HG02840 (cell line): ENCODE measurements at regions not wholly inside any gene's neighbourhood (a gene's known extent, or its start where the extent isn't known, plus 50 kb on each side); places are given as distances from the start of the nearest gene placed in this dataset.

Experiments used
- ATAC-seq: cut with Tn5 transposase; IDR thresholded peaks from one replicate; pipeline ENCODE4 v1.9.1; 2021; ENCODE audit warnings: mild to moderate bottlenecking, moderate library complexity, moderate number of reproducible peaks; ENCODE audit not compliant: unreplicated experiment, low FRiP score

GRCh38 chr3:194075088-194075615, 60.8 kb upstream of the HES1 start:
- no peak for ATAC-seq

GRCh38 chr3:194075802-194076460, 60.0 kb upstream of the HES1 start:
- ATAC-seq, result no peak

- ATAC-seq, result no peak
Measured at GRCh38 chr3:194076475-194076874, 59.5 kb upstream of the HES1 start.

- ATAC-seq, result no peak
Measured at GRCh38 chr3:194077602-194078001, 58.3 kb upstream of the HES1 start.

- no peak for ATAC-seq
Measured at GRCh38 chr3:194078045-194078821, 57.7 kb upstream of the HES1 start.

- no peak for ATAC-seq
Measured at GRCh38 chr3:194079702-194080172, 56.2 kb upstream of the HES1 start.

- ATAC-seq, result no peak
Measured at GRCh38 chr3:194080436-194080835, 55.5 kb upstream of the HES1 start.

GRCh38 chr3:194080913-194081800, 54.8 kb upstream of the HES1 start:
- no peak for ATAC-seq

- no peak for ATAC-seq
Measured at GRCh38 chr3:194081826-194082225, 54.1 kb upstream of the HES1 start.

GRCh38 chr3:194082743-194083636, 53.0 kb upstream of the HES1 start:
- ATAC-seq, result no peak

- ATAC-seq, result peak; percentile 34
Measured at GRCh38 chr3:194083637-194084224, 52.2 kb upstream of the HES1 start.

- peak; percentile 83 for ATAC-seq
Measured at GRCh38 chr3:194084284-194084683, 51.7 kb upstream of the HES1 start.
